ENCODE measurements at regions not wholly inside any gene's neighbourhood (a gene's known extent, or its start where the extent isn't known, plus 50 kb on each side); places are given as distances from the start of the nearest gene placed in this dataset.

DNA sequence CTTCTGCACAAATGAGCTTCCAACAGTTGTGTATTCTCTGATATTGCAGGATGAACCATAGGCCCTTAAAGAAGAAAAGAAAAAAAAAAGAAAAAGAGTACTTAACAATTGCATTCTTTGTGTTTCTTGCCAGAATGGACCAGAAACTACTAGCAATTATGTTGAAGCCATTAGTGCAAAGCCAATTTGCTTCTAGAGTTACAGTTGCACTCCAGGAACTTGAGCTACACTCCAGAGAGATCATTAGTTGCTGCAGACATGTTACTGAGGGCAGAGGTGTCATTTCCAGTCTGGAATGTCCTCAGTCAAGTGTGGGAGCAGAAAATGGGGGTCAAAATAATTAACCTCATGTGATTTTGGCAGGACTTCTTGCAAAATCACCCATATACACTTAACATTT, 85.6 kb upstream of the CCL2 start:
- no peak for DNase-seq (ENCODE audit: extremely low spot score, unreplicated experiment)
- Mint-ChIP-seq H3K9me3 (no peaks in the 10 kb centered on the region), H3K36me3 (no peaks in the 10 kb centered on the region), H3K27me3 (peaks cover 25% of the 10 kb centered on the region), H3K4me1 (ENCODE audit: unreplicated experiment) (peaks cover 30% of the 10 kb centered on the region), H3K4me3 (peak overlapping the region; percentile 7), H3K27ac (peak overlapping the region; percentile 15)
- TF ChIP-seq CTCF (conservative IDR thresholded peaks at IDR 0.05), result no peak

DNA sequence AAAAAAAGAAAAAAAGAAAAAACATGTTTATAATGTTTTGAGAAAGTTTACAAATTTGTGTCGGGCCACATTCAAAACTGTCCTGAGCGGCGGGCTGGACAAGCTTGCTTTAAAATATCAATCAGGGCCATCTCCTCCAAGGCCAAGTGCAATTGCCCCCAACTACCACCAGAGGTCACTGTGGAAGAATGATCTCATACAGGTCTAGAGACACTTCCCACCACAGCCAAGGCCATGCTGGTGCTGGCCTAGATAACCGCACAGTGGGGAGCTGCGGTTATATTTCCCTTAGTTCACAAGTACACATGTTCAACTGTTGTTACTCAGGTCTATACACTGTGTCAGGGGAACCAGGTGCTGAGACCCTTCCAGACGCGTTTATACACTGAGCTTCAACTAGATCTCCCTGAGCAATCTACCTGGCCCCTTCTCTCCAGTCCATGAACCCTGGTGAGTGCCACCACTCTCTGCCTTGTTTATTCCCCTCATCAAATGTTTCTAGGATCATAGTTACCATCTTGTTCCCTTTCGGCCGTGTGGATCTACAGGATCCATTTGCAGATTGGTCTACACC, 83.8 kb upstream of the CCL2 start:
- no peaks in the 10 kb centered on the region for H3K36me3 Mint-ChIP-seq
- H3K4me3 Mint-ChIP-seq, result no peak overlapping the region
- peak; percentile 88 for TF ChIP-seq CTCF (conservative IDR thresholded peaks at IDR 0.05)
- H3K27ac Mint-ChIP-seq, result peak overlapping the region; percentile 25
- DNase-seq (ENCODE audit: extremely low spot score, unreplicated experiment), result no peak
- H3K4me1 Mint-ChIP-seq (ENCODE audit: unreplicated experiment), result peaks cover 30% of the 10 kb centered on the region
- H3K27me3 Mint-ChIP-seq, result peaks cover 11% of the 10 kb centered on the region
- H3K9me3 Mint-ChIP-seq, result no peaks in the 10 kb centered on the region

DNA sequence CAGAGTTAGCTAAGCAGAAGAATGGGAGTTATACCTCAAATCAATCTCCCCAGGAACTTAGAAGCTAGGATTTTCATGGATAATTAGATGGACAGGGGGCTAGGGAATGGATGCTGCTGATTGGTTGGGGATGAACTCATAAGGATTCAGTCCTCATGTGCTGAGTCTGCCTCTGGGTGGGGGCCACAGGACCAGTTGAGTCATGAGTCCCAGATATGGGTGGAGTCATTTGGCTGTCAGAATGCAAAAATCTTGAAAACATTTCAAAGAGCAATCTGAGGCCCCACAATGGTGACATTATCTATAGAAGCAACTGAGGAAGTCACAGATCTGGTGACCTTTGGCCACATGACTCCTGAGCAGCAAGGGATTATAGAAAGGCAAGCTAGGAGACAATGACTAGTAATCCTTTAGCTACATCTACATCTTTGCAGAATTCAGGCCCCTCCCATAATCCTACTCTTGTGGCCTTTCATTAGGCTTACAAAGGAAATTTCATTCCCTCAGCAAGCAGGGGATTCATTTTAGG, 82.6 kb upstream of the CCL2 start:
- DNase-seq (ENCODE audit: extremely low spot score, unreplicated experiment), result no peak
- no peak overlapping the region for H3K4me3 Mint-ChIP-seq
- H3K36me3 Mint-ChIP-seq, result no peaks in the 10 kb centered on the region
- H3K4me1 Mint-ChIP-seq (ENCODE audit: unreplicated experiment), result peaks cover 33% of the 10 kb centered on the region
- no peak overlapping the region for H3K27ac Mint-ChIP-seq
- TF ChIP-seq CTCF (conservative IDR thresholded peaks at IDR 0.05), result no peak
- H3K9me3 Mint-ChIP-seq, result no peaks in the 10 kb centered on the region
- peaks cover 15% of the 10 kb centered on the region for H3K27me3 Mint-ChIP-seq

- Mint-ChIP-seq H3K36me3 (no peaks in the 10 kb centered on the region), H3K9me3 (no peaks in the 10 kb centered on the region), H3K4me1 (ENCODE audit: unreplicated experiment) (peaks cover 37% of the 10 kb centered on the region), H3K27ac (no peak overlapping the region), H3K4me3 (no peak overlapping the region), H3K27me3 (peaks cover 17% of the 10 kb centered on the region)
- TF ChIP-seq CTCF (conservative IDR thresholded peaks at IDR 0.05), result no peak
- DNase-seq (ENCODE audit: extremely low spot score, unreplicated experiment), result no peak
These were observed 81.8 kb upstream of the CCL2 start for GRCh38 chr17:34173241-34173640.

GRCh38 chr17:34174496-34174895, 80.6 kb upstream of the CCL2 start:
- no peak for DNase-seq (ENCODE audit: extremely low spot score, unreplicated experiment)
- Mint-ChIP-seq H3K27me3 (peaks cover 18% of the 10 kb centered on the region), H3K36me3 (no peaks in the 10 kb centered on the region), H3K4me1 (ENCODE audit: unreplicated experiment) (peaks cover 30% of the 10 kb centered on the region), H3K9me3 (no peaks in the 10 kb centered on the region), H3K4me3 (no peak overlapping the region), H3K27ac (no peak overlapping the region)
- no peak for TF ChIP-seq CTCF (conservative IDR thresholded peaks at IDR 0.05)
